ENCODE measurements at regions not wholly inside any gene's neighbourhood (a gene's known extent, or its start where the extent isn't known, plus 50 kb on each side); places are given as distances from the start of the nearest gene placed in this dataset.

DNA sequence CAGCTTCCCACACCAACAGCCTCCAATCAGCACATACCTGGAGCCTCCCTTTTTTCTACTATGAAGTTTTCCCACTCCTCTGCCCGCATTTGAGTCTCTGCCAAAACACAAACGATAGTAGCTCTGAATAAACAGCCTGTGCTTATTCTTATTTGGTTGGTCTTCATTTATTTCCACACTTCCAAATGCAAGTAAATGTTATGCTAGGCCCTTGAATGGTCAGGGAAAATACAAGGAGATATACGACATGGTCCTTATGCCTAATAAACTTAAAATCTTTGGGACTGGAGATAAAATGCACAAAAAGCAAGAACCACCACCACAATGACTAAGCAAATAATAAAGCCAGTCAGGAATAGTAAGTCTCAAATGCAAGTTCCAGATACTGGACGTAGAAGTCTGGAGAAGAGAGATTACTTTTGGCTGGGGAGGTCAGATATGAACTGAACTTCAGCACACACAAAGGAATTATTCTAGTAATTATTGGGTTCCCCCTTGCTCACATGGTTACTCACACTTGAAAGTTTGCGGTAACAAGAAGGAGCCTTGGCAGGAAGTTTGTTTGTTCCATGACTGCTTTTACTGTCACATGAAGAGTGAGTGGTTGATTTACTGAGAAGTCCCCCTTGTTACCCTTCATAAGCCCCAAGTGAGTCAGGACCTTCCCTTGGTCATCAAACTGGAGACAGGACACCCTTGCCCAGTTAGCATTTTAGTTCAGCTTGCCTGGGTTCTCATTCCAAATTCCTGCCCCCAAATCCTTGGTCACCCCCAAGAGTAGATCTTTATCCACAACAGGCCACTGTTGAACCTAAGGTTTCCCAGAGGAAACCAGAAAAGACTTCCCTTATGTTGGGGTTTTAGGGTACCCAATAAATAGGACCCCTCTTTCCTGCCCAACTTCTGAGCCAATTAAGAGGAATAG lies 511.2 kb upstream of the JARID2 start:
- TF ChIP-seq, protein P1, sequence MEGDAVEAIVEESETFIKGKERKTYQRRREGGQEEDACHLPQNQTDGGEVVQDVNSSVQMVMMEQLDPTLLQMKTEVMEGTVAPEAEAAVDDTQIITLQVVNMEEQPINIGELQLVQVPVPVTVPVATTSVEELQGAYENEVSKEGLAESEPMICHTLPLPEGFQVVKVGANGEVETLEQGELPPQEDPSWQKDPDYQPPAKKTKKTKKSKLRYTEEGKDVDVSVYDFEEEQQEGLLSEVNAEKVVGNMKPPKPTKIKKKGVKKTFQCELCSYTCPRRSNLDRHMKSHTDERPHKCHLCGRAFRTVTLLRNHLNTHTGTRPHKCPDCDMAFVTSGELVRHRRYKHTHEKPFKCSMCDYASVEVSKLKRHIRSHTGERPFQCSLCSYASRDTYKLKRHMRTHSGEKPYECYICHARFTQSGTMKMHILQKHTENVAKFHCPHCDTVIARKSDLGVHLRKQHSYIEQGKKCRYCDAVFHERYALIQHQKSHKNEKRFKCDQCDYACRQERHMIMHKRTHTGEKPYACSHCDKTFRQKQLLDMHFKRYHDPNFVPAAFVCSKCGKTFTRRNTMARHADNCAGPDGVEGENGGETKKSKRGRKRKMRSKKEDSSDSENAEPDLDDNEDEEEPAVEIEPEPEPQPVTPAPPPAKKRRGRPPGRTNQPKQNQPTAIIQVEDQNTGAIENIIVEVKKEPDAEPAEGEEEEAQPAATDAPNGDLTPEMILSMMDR (conservative IDR thresholded peaks at IDR 0.05 in 1 of 2, IDR thresholded peaks at IDR 0.05 in 1 of 2; ENCODE audit: low read depth in 1 of 2, low read length in 2 of 2), result no peak
- no peak for TF ChIP-seq EZH2 (IDR thresholded peaks at IDR 0.05; ENCODE audit: low read length, missing control alignments)
